Ishikawa (cell line): ENCODE measurements at regions not wholly inside any gene's neighbourhood (a gene's known extent, or its start where the extent isn't known, plus 50 kb on each side); places are given as distances from the start of the nearest gene placed in this dataset.

ENCODE experiments used
- CEBPB ChIP-seq: IDR thresholded peaks from 2 replicates; pipeline ENCODE4 v1.6.1; 2012
- CREB1 ChIP-seq: IDR thresholded peaks from 2 replicates; pipeline ENCODE4 v1.6.1; 2012; ENCODE audit warnings: low read depth
- EGR1 ChIP-seq: IDR thresholded peaks from 2 replicates; pipeline ENCODE4 v1.6.1; 2012
- EP300 ChIP-seq: IDR thresholded peaks from 2 replicates; pipeline ENCODE4 v1.6.1; 2012; ENCODE audit warnings: borderline replicate concordance
- FOXM1 ChIP-seq: IDR thresholded peaks from 2 replicates; pipeline ENCODE4 v1.6.1; 2012; ENCODE audit warnings: low read depth, borderline replicate concordance
- NFIC ChIP-seq: IDR thresholded peaks from 2 replicates; pipeline ENCODE4 v1.6.1; 2012
- RAD21 ChIP-seq: IDR thresholded peaks from 2 replicates; pipeline ENCODE4 v1.6.1; 2012; ENCODE audit warnings: low read depth
- TAF1 ChIP-seq: IDR thresholded peaks from 2 replicates; pipeline ENCODE4 v1.6.1; 2012; ENCODE audit warnings: low read depth, mild to moderate bottlenecking
- TCF12 ChIP-seq: IDR thresholded peaks from 2 replicates; pipeline ENCODE4 v1.6.1; 2012; ENCODE audit warnings: low read depth
- TEAD4 ChIP-seq: IDR thresholded peaks from 2 replicates; pipeline ENCODE4 v1.6.1; 2012
- YY1 ChIP-seq: IDR thresholded peaks from 2 replicates; pipeline ENCODE4 v1.6.1; 2012; ENCODE audit warnings: low read depth
- ZBTB7A ChIP-seq: IDR thresholded peaks from 2 replicates; pipeline ENCODE4 v1.6.1; 2012; ENCODE audit warnings: low read depth
- TF ChIP-seq, protein P1 (sequence below): IDR thresholded peaks from 2 replicates; pipeline ENCODE4 v1.6.1; 2012
- TF ChIP-seq, protein P2 (sequence below): IDR thresholded peaks from 2 replicates; pipeline ENCODE4 v1.6.1; 2012
- TF ChIP-seq, protein P3 (sequence below): IDR thresholded peaks from 2 replicates; pipeline ENCODE4 v1.6.1; 2012; ENCODE audit warnings: low read depth, mild to moderate bottlenecking

DNA sequence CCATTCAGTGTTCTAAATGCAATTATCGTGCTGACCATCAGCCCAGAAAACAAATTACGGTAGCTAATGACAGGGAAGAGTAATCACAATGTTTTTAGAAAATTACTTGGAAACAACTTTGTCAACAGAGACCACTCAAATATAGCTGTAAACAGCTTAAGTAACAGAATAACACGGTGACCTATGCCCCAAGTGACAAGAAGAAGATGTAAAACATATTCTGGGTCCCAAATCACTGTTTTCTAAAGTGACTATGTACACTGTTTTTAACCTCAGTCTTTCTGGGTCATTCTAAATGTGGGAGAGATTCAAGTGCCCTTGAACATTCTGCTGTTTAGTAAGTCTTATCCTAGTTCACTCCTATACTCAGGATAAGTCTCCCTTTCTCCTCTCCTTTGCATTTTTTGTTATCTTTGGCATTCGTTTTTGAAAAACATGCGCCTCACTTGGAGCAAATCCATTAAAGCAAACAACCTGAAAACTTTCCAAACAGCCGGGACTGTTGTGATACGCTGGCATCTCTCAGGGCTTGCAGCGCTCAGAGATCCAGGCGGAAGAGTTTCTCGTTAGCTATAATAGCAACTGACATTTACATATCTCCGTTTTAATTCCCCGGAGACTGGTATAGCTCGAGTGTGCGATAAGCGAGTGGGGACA is 114.5 kb upstream of the SOX4 start:
- TF ChIP-seq TEAD4, result no peak
- no peak for TF ChIP-seq EGR1
- no peak for TF ChIP-seq CEBPB
- no peak for TF ChIP-seq ZBTB7A

DNA sequence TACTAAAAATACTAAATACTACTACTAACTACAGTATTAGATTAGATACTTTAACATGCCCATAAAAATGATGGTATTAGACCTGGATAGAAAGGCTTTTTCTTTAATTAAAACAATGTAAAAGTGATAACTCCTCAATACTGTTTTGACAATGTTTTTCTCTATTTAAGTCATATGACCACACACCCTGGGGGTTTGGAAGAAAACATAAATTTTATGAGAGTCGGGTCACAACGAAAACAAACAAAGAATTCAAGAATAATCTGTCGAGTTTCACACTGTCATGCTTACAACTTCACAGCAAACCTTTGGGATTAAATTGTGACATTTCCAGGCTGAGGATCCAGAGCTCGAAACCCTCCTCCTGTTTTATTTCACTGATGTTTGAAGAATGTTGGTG is 107.4 kb upstream of the SOX4 start:
- TF ChIP-seq EGR1 (no peak), TEAD4 (no peak), TAF1 (no peak), YY1 (no peak), TCF12 (no peak), RAD21 (no peak)
- TF ChIP-seq, protein P1, sequence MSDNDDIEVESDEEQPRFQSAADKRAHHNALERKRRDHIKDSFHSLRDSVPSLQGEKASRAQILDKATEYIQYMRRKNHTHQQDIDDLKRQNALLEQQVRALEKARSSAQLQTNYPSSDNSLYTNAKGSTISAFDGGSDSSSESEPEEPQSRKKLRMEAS, result no peak

DNA sequence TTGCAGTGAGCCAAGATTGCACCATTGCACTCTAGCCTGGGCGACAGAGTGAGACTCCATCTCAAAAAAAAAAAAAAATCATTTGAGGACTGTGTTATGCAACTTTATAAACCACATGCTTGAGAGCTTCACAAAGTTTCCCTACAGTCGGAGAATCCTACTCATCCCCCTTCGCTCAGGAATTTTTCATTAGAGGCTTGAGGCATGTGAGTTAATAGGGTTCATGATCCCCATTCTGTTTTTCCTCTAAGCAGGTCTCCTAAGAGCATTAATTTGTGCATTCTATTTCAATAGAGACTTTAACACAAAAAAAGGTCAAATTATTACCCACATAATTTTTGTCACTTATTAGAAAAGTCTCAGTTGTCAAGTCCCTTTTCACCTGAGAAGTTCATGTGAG is 103.7 kb upstream of the SOX4 start:
- TF ChIP-seq ZBTB7A, result no peak
- TF ChIP-seq TCF12, result no peak
- TF ChIP-seq NFIC, result no peak
- TF ChIP-seq EGR1, result no peak
- no peak for TF ChIP-seq TAF1
- TF ChIP-seq, protein P2, sequence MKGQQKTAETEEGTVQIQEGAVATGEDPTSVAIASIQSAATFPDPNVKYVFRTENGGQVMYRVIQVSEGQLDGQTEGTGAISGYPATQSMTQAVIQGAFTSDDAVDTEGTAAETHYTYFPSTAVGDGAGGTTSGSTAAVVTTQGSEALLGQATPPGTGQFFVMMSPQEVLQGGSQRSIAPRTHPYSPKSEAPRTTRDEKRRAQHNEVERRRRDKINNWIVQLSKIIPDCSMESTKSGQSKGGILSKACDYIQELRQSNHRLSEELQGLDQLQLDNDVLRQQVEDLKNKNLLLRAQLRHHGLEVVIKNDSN, result no peak

DNA sequence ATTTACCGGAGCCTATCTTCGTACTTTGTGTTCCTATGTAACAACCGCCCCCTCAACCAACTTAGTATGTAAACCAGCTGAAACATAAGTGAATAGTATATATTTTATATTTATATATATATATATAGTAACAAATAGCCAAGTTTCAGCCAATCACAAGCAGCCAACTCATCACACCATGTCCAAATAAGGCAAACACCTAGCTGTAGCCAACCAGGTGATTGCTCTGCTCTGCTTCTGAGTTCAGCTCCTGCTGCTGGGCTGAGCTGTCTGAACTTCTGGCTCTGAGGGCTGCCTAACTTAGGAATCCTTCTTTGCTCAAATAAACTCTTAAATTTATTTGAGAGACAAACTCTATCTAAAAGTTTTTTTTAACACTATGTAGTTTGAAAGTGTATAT is 101.6 kb upstream of the SOX4 start:
- TF ChIP-seq, protein P1, result no peak
- no peak for TF ChIP-seq EP300
- no peak for TF ChIP-seq CEBPB
- no peak for TF ChIP-seq YY1
- TF ChIP-seq TCF12, result no peak
- TF ChIP-seq NFIC, result no peak
- TF ChIP-seq, protein P3, sequence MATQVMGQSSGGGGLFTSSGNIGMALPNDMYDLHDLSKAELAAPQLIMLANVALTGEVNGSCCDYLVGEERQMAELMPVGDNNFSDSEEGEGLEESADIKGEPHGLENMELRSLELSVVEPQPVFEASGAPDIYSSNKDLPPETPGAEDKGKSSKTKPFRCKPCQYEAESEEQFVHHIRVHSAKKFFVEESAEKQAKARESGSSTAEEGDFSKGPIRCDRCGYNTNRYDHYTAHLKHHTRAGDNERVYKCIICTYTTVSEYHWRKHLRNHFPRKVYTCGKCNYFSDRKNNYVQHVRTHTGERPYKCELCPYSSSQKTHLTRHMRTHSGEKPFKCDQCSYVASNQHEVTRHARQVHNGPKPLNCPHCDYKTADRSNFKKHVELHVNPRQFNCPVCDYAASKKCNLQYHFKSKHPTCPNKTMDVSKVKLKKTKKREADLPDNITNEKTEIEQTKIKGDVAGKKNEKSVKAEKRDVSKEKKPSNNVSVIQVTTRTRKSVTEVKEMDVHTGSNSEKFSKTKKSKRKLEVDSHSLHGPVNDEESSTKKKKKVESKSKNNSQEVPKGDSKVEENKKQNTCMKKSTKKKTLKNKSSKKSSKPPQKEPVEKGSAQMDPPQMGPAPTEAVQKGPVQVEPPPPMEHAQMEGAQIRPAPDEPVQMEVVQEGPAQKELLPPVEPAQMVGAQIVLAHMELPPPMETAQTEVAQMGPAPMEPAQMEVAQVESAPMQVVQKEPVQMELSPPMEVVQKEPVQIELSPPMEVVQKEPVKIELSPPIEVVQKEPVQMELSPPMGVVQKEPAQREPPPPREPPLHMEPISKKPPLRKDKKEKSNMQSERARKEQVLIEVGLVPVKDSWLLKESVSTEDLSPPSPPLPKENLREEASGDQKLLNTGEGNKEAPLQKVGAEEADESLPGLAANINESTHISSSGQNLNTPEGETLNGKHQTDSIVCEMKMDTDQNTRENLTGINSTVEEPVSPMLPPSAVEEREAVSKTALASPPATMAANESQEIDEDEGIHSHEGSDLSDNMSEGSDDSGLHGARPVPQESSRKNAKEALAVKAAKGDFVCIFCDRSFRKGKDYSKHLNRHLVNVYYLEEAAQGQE, result no peak
- no peak for TF ChIP-seq TAF1
- no peak for TF ChIP-seq FOXM1
- TF ChIP-seq ZBTB7A, result no peak

DNA sequence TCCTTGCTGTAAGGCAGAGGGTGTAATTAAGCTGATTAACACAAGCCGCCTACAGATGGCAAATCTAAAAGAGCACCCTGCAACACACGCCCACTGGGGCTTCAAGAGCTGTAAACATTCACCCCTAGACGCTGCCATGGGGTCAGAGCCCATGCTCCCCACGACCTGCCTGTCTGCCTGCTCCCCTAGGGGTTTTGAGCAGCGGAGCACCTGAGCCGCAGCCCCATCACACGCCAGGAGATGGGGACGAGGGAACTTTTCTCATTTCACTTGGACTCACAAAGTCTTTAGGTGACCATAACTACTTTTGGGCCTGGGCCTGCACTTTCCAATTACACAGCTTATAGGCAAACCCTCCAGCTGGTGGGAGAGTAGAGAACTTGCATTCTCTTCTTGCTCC is 99.0 kb upstream of the SOX4 start:
- TF ChIP-seq TCF12 (no peak), ZBTB7A (no peak), YY1 (no peak), EP300 (no peak), NFIC (no peak), TAF1 (no peak), FOXM1 (no peak), CREB1 (no peak), EGR1 (no peak)
- TF ChIP-seq, protein P1, result no peak
- TF ChIP-seq, protein P3, result no peak

DNA sequence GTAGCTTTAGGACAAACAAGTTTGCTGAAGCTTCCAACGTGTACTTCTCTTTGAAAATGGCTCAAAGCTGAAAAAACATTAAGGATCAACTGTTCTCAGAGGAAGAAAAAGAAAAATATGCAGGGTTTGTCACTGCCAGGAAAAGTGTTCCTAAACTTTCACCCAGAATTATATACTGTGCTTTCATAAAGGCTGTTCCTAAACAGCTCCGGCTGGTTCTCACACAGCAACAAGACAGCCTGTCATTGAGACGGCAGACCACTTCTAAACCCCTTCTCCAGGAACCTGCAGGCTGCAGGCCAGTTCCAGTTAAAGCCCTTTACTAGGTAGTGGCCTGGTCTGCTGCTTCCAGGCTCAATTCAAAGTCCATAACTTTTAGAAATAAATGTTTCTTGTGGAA is 97.4 kb upstream of the SOX4 start:
- TF ChIP-seq NFIC (no peak), YY1 (no peak), TCF12 (no peak), EGR1 (no peak), EP300 (no peak), TAF1 (no peak), RAD21 (no peak), TEAD4 (no peak)
- TF ChIP-seq, protein P2, result no peak
- TF ChIP-seq, protein P1, result no peak
